HCT116 (cell line): ENCODE measurements at regions not wholly inside any gene's neighbourhood (a gene's known extent, or its start where the extent isn't known, plus 50 kb on each side); places are given as distances from the start of the nearest gene placed in this dataset.

Experiments used
- CEBPB ChIP-seq: IDR thresholded peaks from 2 replicates; pipeline ENCODE4 v1.6.1; 2012; ENCODE audit warnings: low read depth
- CTCF ChIP-seq, 3 experiments: fragments of 200-600 bp in 1 of 3; sonication (generic) in 1 of 3; IDR thresholded peaks in 2 of 3; conservative IDR thresholded peaks in 1 of 3; 2 replicates each; pipeline ENCODE4 v1.5.1; 2012 to 2017; ENCODE audit warnings: low read depth in 2 of 3, low read length in 2 of 3, antibody characterized with exemption in 1 of 3, borderline replicate concordance in 1 of 3, control low read depth in 1 of 3, mild to moderate bottlenecking in 1 of 3, mixed read lengths in 1 of 3, mixed run types in 1 of 3, moderate library complexity in 1 of 3; ENCODE audit not compliant: insufficient read depth in 1 of 3
- EZH2 ChIP-seq: fragments of 200-600 bp; sonication (generic); IDR thresholded peaks from 2 replicates; pipeline ENCODE4 v1.6.1; 2017; ENCODE audit warnings: antibody characterized with exemption, mixed run types
- EZH2phosphoT487 ChIP-seq: fragments of 200-600 bp; IDR thresholded peaks from 2 replicates; pipeline ENCODE4 v1.6.1; 2018; ENCODE audit warnings: antibody characterized with exemption, borderline replicate concordance
- MAX ChIP-seq: IDR thresholded peaks from 2 replicates; pipeline ENCODE4 v1.6.1; 2012
- POLR2A ChIP-seq: IDR thresholded peaks from 2 replicates; pipeline ENCODE4 v1.7.0; 2011; ENCODE audit warnings: borderline replicate concordance; ENCODE audit not compliant: insufficient read depth, insufficient read length; ENCODE audit errors: extremely low read depth
- POLR2AphosphoS5 ChIP-seq: IDR thresholded peaks from 2 replicates; pipeline ENCODE4 v1.6.1; 2011; ENCODE audit warnings: mild to moderate bottlenecking, low read depth, low read length, moderate library complexity
- RAD21 ChIP-seq: IDR thresholded peaks from 2 replicates; pipeline ENCODE4 v1.6.1; 2012; ENCODE audit warnings: low read depth, mild to moderate bottlenecking
- SRF ChIP-seq: IDR thresholded peaks from 2 replicates; pipeline ENCODE4 v1.6.1; 2012; ENCODE audit warnings: low read depth
- TCF7L2 ChIP-seq: IDR thresholded peaks from 2 replicates; pipeline ENCODE4 v1.7.0; 2011; ENCODE audit warnings: borderline replicate concordance, inconsistent platforms; ENCODE audit not compliant: insufficient read depth, insufficient read length; ENCODE audit errors: extremely low read depth
- YY1 ChIP-seq: IDR thresholded peaks from 2 replicates; pipeline ENCODE4 v1.6.1; 2011; ENCODE audit warnings: low read length, low read depth, moderate library complexity, mild to moderate bottlenecking; ENCODE audit not compliant: insufficient replicate concordance; ENCODE audit errors: extremely low read depth
- ZNF274 ChIP-seq: fragments of 200-500 bp; sonication (Bioruptor generic); IDR thresholded peaks from 2 replicates; pipeline ENCODE4 v1.6.1; 2014; ENCODE audit warnings: mild to moderate bottlenecking, low read depth, low read length, inconsistent platforms

GRCh38 chr9:107102011-107102410 lies 181.1 kb upstream of the RAD23B start:
- TF ChIP-seq CTCF (IDR thresholded peaks at IDR 0.05 in 2 of 3, conservative IDR thresholded peaks at IDR 0.05 in 1 of 3; ENCODE audit: borderline replicate concordance in 1 of 3, insufficient read depth in 1 of 3, low read depth in 2 of 3, low read length in 2 of 3): no peak
- no peak for TF ChIP-seq POLR2AphosphoS5
- TF ChIP-seq CEBPB: no peak
- no peak for TF ChIP-seq TCF7L2
- no peak for TF ChIP-seq EZH2phosphoT487
- TF ChIP-seq EZH2: no peak
- TF ChIP-seq MAX: no peak
- no peak for TF ChIP-seq YY1
- TF ChIP-seq SRF: no peak
- no peak for TF ChIP-seq POLR2A
- no peak for TF ChIP-seq RAD21
- TF ChIP-seq ZNF274: no peak
